HepG2 (cell line): ENCODE measurements at regions not wholly inside any gene's neighbourhood (a gene's known extent, or its start where the extent isn't known, plus 50 kb on each side); places are given as distances from the start of the nearest gene placed in this dataset.
A peak's percentile ranks its signal among the peaks of the same experiment; 100 is the strongest.

Experiments used
- BORCS8-MEF2B ChIP-seq: sonication (generic); formaldehyde crosslinking; IDR thresholded peaks from 2 replicates; pipeline ENCODE4 v1.8.0; 2022; ENCODE audit warnings: mild to moderate bottlenecking, missing genetic modification reagents
- CBFB ChIP-seq: sonication (generic); formaldehyde crosslinking; IDR thresholded peaks from 2 replicates; pipeline ENCODE4 v1.4.0; 2020; ENCODE audit warnings: missing genetic modification reagents
- CSRNP1 ChIP-seq: sonication (generic); formaldehyde crosslinking; IDR thresholded peaks from 2 replicates; pipeline ENCODE4 v1.8.1; 2023; ENCODE audit warnings: mild to moderate bottlenecking, missing genetic modification reagents
- EHMT2 ChIP-seq: fragments of 200-600 bp; sonication (generic); IDR thresholded peaks from 2 replicates; pipeline ENCODE4 v1.7.0; 2017; ENCODE audit warnings: antibody characterized with exemption, low read depth, low read length, borderline replicate concordance
- GMEB1 ChIP-seq: sonication (generic); formaldehyde crosslinking; IDR thresholded peaks from 2 replicates; pipeline ENCODE4 v1.5.1; 2020; ENCODE audit warnings: missing genetic modification reagents, mild to moderate bottlenecking, borderline replicate concordance
- MATR3 ChIP-seq: sonication (generic); formaldehyde crosslinking; IDR thresholded peaks from 2 replicates; pipeline ENCODE4 v1.4.0; 2020; ENCODE audit warnings: missing genetic modification reagents
- MBD4 ChIP-seq: IDR thresholded peaks from 2 replicates; pipeline ENCODE4 v1.6.1; 2012; ENCODE audit warnings: low read length, inconsistent platforms, borderline replicate concordance
- NFAT5 ChIP-seq: sonication (generic); formaldehyde crosslinking; IDR thresholded peaks from 2 replicates; pipeline ENCODE4 v1.4.0; 2020; ENCODE audit warnings: missing genetic modification reagents
- NR2F1 ChIP-seq, 2 experiments: fragments of 450-650 bp in 1 of 2; formaldehyde crosslinking in 1 of 2; IDR thresholded peaks; 2 replicates each; pipeline versions ENCODE4 v1.5.0 to v1.6.1; 2016 to 2020; ENCODE audit warnings: mild to moderate bottlenecking in 1 of 2, missing compliant biosample characterization in 1 of 2, missing genetic modification reagents in 1 of 2, moderate library complexity in 1 of 2
- PLSCR1 ChIP-seq: sonication (generic); formaldehyde crosslinking; IDR thresholded peaks from 2 replicates; pipeline ENCODE4 v1.5.0; 2020; ENCODE audit warnings: missing genetic modification reagents, mild to moderate bottlenecking, borderline replicate concordance
- POLR2AphosphoS5 ChIP-seq: IDR thresholded peaks from 2 replicates; pipeline ENCODE4 v1.6.1; 2012; ENCODE audit warnings: low read depth, low read length
- RARA ChIP-seq: IDR thresholded peaks from 2 replicates; pipeline ENCODE4 v1.6.1; 2016; ENCODE audit warnings: missing genetic modification reagents, missing compliant biosample characterization
- RBM39 ChIP-seq: fragments of 200-400 bp; formaldehyde crosslinking; IDR thresholded peaks from one replicate; pipeline ENCODE4 v1.6.1; 2018; ENCODE audit warnings: antibody characterized with exemption, mild to moderate bottlenecking, low read depth, low read length; ENCODE audit not compliant: poor library complexity, severe bottlenecking
- SNAI1 ChIP-seq: sonication (generic); formaldehyde crosslinking; IDR thresholded peaks from 2 replicates; pipeline ENCODE4 v1.5.0; 2020; ENCODE audit warnings: mild to moderate bottlenecking, missing genetic modification reagents, borderline replicate concordance
- TCF12 ChIP-seq, 2 experiments: fragments of 450-650 bp in 1 of 2; sonication (generic) in 1 of 2; formaldehyde crosslinking in 1 of 2; IDR thresholded peaks; 2 replicates each; pipeline versions ENCODE4 v1.6.1 to v1.8.0; 2017 to 2022; ENCODE audit warnings: antibody characterized with exemption in 1 of 2, mild to moderate bottlenecking in 1 of 2, missing genetic modification reagents in 1 of 2, moderate library complexity in 1 of 2
- ZMYM3 ChIP-seq: sonication (generic); formaldehyde crosslinking; IDR thresholded peaks from 2 replicates; pipeline ENCODE4 v1.5.1; 2020; ENCODE audit warnings: mild to moderate bottlenecking, missing genetic modification reagents
- ZNF101 ChIP-seq: sonication (generic); formaldehyde crosslinking; IDR thresholded peaks from 2 replicates; pipeline ENCODE4 v1.4.0; 2020; ENCODE audit warnings: mild to moderate bottlenecking, low read depth, missing genetic modification reagents, borderline replicate concordance
- ZNF446 ChIP-seq: sonication (generic); formaldehyde crosslinking; IDR thresholded peaks from 2 replicates; pipeline ENCODE4 v1.5.0; 2020; ENCODE audit warnings: mild to moderate bottlenecking, missing genetic modification reagents
- ZNF501 ChIP-seq: sonication (generic); formaldehyde crosslinking; IDR thresholded peaks from 2 replicates; pipeline ENCODE4 v1.5.1; 2020; ENCODE audit warnings: mild to moderate bottlenecking, moderate library complexity, missing genetic modification reagents
- ZNF530 ChIP-seq: sonication (generic); formaldehyde crosslinking; IDR thresholded peaks from 2 replicates; pipeline ENCODE4 v1.5.0; 2020; ENCODE audit warnings: low read depth, mild to moderate bottlenecking, missing genetic modification reagents
- ZNF772 ChIP-seq: sonication (generic); formaldehyde crosslinking; IDR thresholded peaks from 2 replicates; pipeline ENCODE4 v1.5.0; 2020; ENCODE audit warnings: mild to moderate bottlenecking, missing genetic modification reagents
- ZNF841 ChIP-seq: sonication (generic); formaldehyde crosslinking; IDR thresholded peaks from 2 replicates; pipeline ENCODE4 v1.8.1; 2023; ENCODE audit warnings: missing genetic modification reagents, borderline replicate concordance

- TF ChIP-seq GMEB1 (CRISPR knock-in tag), result no peak
- TF ChIP-seq CSRNP1 (CRISPR knock-in tag), result no peak
- no peak for TF ChIP-seq NFAT5 (CRISPR knock-in tag)
- no peak for TF ChIP-seq ZNF501 (CRISPR knock-in tag)
- no peak for TF ChIP-seq SNAI1 (CRISPR knock-in tag)
- no peak for TF ChIP-seq TCF12 (IDR thresholded peaks at IDR 0.05)
- TF ChIP-seq TCF12 (CRISPR knock-in tag; IDR thresholded peaks at IDR 0.05), result no peak
- TF ChIP-seq RBM39, result no peak
- no peak for TF ChIP-seq MBD4
- peak in 1 of 2 experiments; percentile 50; a peak in 1 of 4 replicates for TF ChIP-seq NR2F1 (CRISPR knock-in tag; IDR thresholded peaks at IDR 0.05)
- TF ChIP-seq RARA, result peak; percentile 25; the same call in 1 of the 2 replicates
- TF ChIP-seq CBFB (CRISPR knock-in tag), result no peak
- TF ChIP-seq EHMT2, result peak; percentile 32; the same call in 1 of the 2 replicates
- no peak for TF ChIP-seq ZNF101
- no peak for TF ChIP-seq PLSCR1 (CRISPR knock-in tag)
- no peak for TF ChIP-seq MATR3 (CRISPR knock-in tag)
- no peak; the same call in 1 of the 2 replicates for TF ChIP-seq ZMYM3
- no peak for TF ChIP-seq ZNF446 (CRISPR knock-in tag)
- no peak for TF ChIP-seq ZNF530 (CRISPR knock-in tag)
- no peak for TF ChIP-seq POLR2AphosphoS5
- no peak for TF ChIP-seq ZNF772 (CRISPR knock-in tag)
- TF ChIP-seq ZNF841 (CRISPR knock-in tag), result no peak
- TF ChIP-seq BORCS8-MEF2B (CRISPR knock-in tag), result no peak
Observed at GRCh38 chr11:107196732-107197131, 178.5 kb upstream of the GUCY1A2 start (continued).
